ENCODE measurements at regions not wholly inside any gene's neighbourhood (a gene's known extent, or its start where the extent isn't known, plus 50 kb on each side); places are given as distances from the start of the nearest gene placed in this dataset.

DNA sequence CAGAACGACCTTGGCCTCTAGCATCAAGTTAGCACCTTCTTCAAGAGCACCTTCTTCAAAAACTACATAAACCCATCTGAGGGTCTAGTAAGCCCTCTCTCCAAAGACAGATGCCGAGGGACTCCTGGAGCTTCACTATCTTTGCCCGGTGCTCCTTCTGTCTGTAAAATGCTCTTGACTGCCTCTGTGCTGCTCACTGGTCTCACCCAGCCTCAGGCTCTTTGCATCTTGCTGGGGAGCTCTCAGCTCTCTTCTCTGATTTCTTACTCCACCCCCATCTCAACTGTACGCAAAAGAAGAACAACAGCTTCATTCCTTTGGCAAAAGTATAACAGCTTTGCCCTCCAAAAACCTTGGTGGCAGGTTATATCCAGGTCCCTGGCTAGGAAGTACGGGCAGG is 404.2 kb downstream of the KLF12 start:
- no peak for DNase-seq (ENCODE audit: low spot score)
- in situ Hi-C loops (cut with MboI; ENCODE audit: low sequenced_read_pairs, unreplicated experiment) = no loop called here
- TF ChIP-seq, protein P1, sequence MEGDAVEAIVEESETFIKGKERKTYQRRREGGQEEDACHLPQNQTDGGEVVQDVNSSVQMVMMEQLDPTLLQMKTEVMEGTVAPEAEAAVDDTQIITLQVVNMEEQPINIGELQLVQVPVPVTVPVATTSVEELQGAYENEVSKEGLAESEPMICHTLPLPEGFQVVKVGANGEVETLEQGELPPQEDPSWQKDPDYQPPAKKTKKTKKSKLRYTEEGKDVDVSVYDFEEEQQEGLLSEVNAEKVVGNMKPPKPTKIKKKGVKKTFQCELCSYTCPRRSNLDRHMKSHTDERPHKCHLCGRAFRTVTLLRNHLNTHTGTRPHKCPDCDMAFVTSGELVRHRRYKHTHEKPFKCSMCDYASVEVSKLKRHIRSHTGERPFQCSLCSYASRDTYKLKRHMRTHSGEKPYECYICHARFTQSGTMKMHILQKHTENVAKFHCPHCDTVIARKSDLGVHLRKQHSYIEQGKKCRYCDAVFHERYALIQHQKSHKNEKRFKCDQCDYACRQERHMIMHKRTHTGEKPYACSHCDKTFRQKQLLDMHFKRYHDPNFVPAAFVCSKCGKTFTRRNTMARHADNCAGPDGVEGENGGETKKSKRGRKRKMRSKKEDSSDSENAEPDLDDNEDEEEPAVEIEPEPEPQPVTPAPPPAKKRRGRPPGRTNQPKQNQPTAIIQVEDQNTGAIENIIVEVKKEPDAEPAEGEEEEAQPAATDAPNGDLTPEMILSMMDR (IDR thresholded peaks at IDR 0.05; ENCODE audit: borderline replicate concordance, control extremely low read depth, extremely low read depth, insufficient read depth, missing control alignments) = no peak

DNA sequence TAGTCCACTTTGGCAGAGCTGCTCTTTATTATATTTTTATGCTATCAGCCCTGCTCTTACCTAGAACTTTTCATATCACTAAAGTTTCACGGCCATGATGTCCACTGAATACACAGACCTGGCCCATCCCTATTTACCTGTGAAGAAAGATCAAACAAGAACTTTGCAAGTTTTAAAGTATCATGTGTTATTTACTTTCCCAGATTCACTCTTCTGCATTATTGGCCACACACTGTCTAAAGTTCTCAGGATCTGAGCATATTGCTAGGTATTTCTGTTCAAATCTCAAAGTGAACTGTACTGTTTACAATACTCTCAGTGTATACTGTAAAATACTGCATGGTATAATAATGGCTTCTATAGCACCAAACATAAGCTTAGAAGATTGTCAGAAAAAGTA is 405.2 kb downstream of the KLF12 start:
- in situ Hi-C loops (cut with MboI; ENCODE audit: low sequenced_read_pairs, unreplicated experiment) = no loop called here
- no peak for DNase-seq (ENCODE audit: low spot score)
- TF ChIP-seq, protein P1 (IDR thresholded peaks at IDR 0.05; ENCODE audit: borderline replicate concordance, control extremely low read depth, extremely low read depth, insufficient read depth, missing control alignments) = no peak

DNA sequence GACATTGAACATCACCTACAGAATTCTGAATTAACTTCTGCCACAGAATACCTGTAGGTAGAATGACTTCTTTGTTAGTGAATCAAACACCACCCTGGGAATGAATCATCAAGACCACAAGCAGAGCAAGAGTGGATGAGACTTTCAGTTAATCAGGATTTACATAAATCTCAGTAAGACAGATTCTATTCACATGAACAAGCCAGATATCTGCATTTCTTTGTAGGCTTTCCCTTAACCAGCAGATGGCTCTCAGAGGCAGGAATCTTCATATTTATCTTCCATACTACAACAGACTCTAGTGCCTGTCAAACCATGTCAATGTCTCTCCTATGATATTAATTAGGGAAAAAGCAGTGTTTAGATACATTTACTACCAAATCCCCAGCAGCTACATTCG is 412.1 kb downstream of the KLF12 start:
- DNase-seq (ENCODE audit: low spot score) = peak; percentile 29
- TF ChIP-seq, protein P1 (IDR thresholded peaks at IDR 0.05; ENCODE audit: borderline replicate concordance, control extremely low read depth, extremely low read depth, insufficient read depth, missing control alignments) = no peak
- in situ Hi-C loops (cut with MboI; ENCODE audit: low sequenced_read_pairs, unreplicated experiment) = loop anchor here (25.0 kb wide), 1 partner anchor 910 kb away; no protein-coding TSS in a partner anchor

DNA sequence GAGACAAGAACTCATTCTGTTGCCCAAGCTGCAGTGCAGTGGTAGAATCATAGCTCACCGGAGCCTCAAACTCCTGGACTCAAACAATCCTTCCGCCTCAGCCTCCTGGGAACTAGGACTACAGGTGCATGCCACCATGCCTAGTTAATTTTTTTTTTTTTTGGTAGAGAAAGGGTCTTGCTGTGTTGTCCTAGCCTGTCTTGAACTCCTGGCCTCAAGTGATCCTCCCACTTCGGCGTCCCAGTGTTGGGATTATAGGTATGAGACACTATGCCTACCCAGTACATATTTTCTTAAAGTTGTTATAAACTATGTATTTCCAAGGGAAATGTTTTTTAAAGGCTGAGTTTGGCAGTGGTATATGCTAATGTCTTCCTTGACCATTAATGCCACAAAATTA is 412.6 kb downstream of the KLF12 start:
- DNase-seq (ENCODE audit: low spot score) = no peak
- TF ChIP-seq, protein P1 (IDR thresholded peaks at IDR 0.05; ENCODE audit: borderline replicate concordance, control extremely low read depth, extremely low read depth, insufficient read depth, missing control alignments) = no peak
- in situ Hi-C loops (cut with MboI; ENCODE audit: low sequenced_read_pairs, unreplicated experiment) = loop anchor here (25.0 kb wide), 1 partner anchor 909 kb away; no protein-coding TSS in a partner anchor

DNA sequence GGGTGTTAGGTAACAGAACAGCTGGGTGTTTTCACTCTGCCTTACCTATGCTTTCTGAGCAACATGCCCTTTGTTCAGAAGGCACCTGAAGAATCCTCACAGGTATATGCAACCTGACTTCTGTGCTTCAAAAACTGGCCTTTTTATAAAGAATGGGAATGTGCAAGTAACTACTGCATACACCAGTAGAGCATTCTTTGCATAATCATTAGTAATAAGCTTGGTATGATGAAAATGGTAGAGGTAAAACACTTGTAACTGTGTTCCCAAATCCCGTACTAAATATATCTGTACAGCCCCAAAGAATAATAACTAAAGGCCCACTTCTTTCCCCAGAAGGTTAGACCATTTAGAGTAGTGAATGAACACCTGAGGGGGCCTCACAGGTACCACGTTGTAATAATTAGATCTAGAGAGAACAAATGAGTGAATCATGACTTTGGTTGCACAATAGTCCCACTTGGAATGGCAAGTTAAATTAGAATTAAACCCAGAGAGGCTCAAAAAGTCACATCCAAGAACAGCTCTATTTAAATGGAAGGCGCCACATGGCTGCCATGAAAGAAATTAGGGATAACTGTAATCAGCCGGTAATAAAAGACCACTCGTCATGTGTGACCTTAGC is 413.9 kb downstream of the KLF12 start:
- no peak for DNase-seq (ENCODE audit: low spot score)
- in situ Hi-C loops (cut with MboI; ENCODE audit: low sequenced_read_pairs, unreplicated experiment) = loop anchor here (25.0 kb wide), 1 partner anchor 908 kb away; no protein-coding TSS in a partner anchor
- TF ChIP-seq, protein P1 (IDR thresholded peaks at IDR 0.05; ENCODE audit: borderline replicate concordance, control extremely low read depth, extremely low read depth, insufficient read depth, missing control alignments) = no peak

DNA sequence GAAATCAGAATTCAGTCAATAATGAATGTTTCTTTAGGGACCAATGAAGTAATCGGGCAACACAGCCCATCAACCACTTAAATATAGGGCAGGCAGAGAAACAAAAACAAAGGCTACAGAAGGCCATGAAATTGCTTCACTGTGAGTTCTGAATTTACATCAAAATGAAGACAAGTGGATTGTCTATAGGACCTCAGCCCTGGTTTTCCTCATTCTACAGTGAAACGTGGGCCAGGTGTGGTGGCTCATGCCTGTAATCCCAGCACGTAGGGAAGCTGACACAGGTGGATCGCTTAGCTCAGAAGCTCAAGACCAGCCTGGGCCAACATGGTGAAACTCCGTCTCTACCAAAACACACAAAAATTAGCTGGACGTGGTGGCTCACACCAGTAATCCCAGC is 416.0 kb downstream of the KLF12 start:
- DNase-seq (ENCODE audit: low spot score) = no peak
- in situ Hi-C loops (cut with MboI; ENCODE audit: low sequenced_read_pairs, unreplicated experiment) = loop anchor here (25.0 kb wide), 1 partner anchor 906 kb away; no protein-coding TSS in a partner anchor
- TF ChIP-seq, protein P1 (IDR thresholded peaks at IDR 0.05; ENCODE audit: borderline replicate concordance, control extremely low read depth, extremely low read depth, insufficient read depth, missing control alignments) = no peak
